Stomach smooth muscle (tissue), 2 donors: ENCODE measurements at regions not wholly inside any gene's neighbourhood (a gene's known extent, or its start where the extent isn't known, plus 50 kb on each side); places are given as distances from the start of the nearest gene placed in this dataset.

Source experiments
- H3K27ac ChIP-seq: one replicate; pipeline ENCODE4 v1.7.0; 2013; ENCODE audit warnings: mild to moderate bottlenecking, low read length, inconsistent platforms
- H3K27me3 ChIP-seq, 2 donors: one replicate each; pipeline ENCODE4 v1.7.0; 2013; ENCODE audit warnings: low read length in 2 of 2; ENCODE audit not compliant: insufficient read depth in 2 of 2, control insufficient read depth in 1 of 2
- H3K36me3 ChIP-seq, 2 donors: one replicate each; pipeline ENCODE4 v1.7.0; 2013; ENCODE audit warnings: low read length in 2 of 2; ENCODE audit not compliant: control insufficient read depth in 2 of 2, insufficient read depth in 2 of 2
- H3K4me1 ChIP-seq: one replicate; pipeline ENCODE4 v1.7.0; 2013; ENCODE audit warnings: low read length; ENCODE audit not compliant: control insufficient read depth, insufficient read depth
- H3K4me3 ChIP-seq, 2 donors: one replicate each; pipeline ENCODE4 v1.7.0; 2013; ENCODE audit warnings: low read length in 2 of 2
- H3K9ac ChIP-seq, 2 donors: one replicate each; pipeline ENCODE4 v1.7.0; 2013; ENCODE audit warnings: low read length in 2 of 2, mild to moderate bottlenecking in 1 of 2
- H3K9me3 ChIP-seq, 2 donors: one replicate each; pipeline ENCODE4 v1.7.0; 2013; ENCODE audit warnings: low read length in 2 of 2; ENCODE audit not compliant: control insufficient read depth in 2 of 2
- donor health status: healthy.
- donor health status: Pancreatic carcinoma.

- Histone ChIP-seq H3K4me3 (no peak overlapping the region), H3K27ac (no peak overlapping the region), H3K9ac (no peak overlapping the region), H3K9me3 (peaks cover 3 to 6% of the 10 kb centered on the region in 2 donors), H3K4me1 (no peaks in the 10 kb centered on the region), H3K27me3 (no peaks in the 10 kb centered on the region), H3K36me3 (no peaks in the 10 kb centered on the region)
These were observed 146.7 kb upstream of the IRX5 start for GRCh38 chr16:54783980-54784379.

DNA sequence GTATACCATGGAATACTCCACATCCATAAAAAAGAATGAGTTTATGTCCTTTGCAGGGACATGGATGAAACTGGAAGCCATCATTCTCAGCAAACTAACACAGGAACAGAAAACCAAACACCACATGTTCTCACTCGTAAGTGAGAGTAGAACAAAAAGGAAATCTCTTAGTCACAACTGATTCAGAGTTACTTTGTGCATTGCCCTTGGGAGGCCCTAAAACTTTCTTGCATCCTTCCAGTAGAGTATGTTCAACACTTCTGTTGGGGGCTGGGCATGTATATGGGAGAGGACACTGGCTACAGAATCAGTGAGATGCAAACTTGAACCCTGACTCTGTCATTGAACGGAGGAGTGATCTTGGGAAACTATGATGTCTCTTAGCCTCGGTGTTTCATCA lies 147.4 kb upstream of the IRX5 start:
- Histone ChIP-seq H3K9ac (no peak overlapping the region), H3K27ac (no peak overlapping the region), H3K27me3 (no peaks in the 10 kb centered on the region), H3K4me1 (no peaks in the 10 kb centered on the region), H3K36me3 (no peaks in the 10 kb centered on the region), H3K9me3 (peaks cover 3 to 6% of the 10 kb centered on the region in 2 donors), H3K4me3 (no peak overlapping the region)

DNA sequence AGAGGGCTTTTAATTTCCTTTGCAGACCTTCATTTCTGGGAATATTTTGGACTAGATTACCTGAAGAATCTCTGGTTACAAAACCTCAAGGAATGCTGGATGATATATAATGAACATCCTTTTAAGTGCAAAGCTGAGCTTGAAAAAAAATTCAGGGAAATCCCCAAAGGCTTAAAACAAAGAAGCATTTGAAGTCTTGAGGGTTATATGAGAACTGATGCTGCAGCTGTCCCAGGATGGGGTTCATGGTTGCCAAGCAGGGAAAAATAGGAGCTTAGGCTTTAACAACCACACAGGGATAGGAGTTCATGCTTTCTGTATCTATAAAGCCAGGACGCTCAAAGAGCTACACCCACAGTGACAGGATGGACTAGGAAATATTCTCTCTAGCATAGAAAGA lies 150.4 kb upstream of the IRX5 start:
- Histone ChIP-seq H3K9ac (no peak overlapping the region), H3K4me3 (no peak overlapping the region), H3K9me3 (no peaks in the 10 kb centered on the region), H3K27ac (no peak overlapping the region), H3K36me3 (no peaks in the 10 kb centered on the region), H3K4me1 (no peaks in the 10 kb centered on the region), H3K27me3 (no peaks in the 10 kb centered on the region)

GRCh38 chr16:54779549-54779948 lies 151.1 kb upstream of the IRX5 start:
- Histone ChIP-seq H3K9ac (no peak overlapping the region), H3K9me3 (no peaks in the 10 kb centered on the region), H3K4me1 (no peaks in the 10 kb centered on the region), H3K4me3 (no peak overlapping the region), H3K27me3 (no peaks in the 10 kb centered on the region), H3K27ac (no peak overlapping the region), H3K36me3 (no peaks in the 10 kb centered on the region)

- H3K9me3 ChIP-seq: peaks cover 5 to 6% of the 10 kb centered on the region in 2 donors
- no peak overlapping the region for H3K4me3 ChIP-seq
- no peaks in the 10 kb centered on the region for H3K36me3 ChIP-seq
- no peak overlapping the region for H3K27ac ChIP-seq
- no peaks in the 10 kb centered on the region for H3K4me1 ChIP-seq
- H3K9ac ChIP-seq: no peak overlapping the region
- no peaks in the 10 kb centered on the region for H3K27me3 ChIP-seq
These were observed 155.9 kb upstream of the IRX5 start for GRCh38 chr16:54774768-54775167.

DNA sequence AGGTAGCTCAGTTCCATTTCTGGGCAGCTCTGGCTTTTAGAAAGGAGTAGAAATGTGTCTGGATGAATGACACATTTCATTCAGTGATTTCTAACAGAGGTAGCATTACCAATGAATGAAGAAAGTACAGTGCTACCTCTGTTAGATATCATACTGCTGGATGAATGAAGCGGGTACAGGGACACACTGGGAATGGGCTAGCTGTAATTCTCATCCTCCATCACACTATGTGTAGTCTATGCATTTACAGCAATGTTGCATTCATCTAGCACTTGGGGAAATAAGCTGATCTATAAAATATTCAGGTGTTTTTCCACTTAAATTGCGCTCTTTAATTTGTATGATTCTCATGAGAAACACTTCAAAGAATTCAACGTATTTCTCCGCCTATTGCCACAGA lies 158.3 kb upstream of the IRX5 start:
- H3K9me3 ChIP-seq: peaks cover 5 to 6% of the 10 kb centered on the region in 2 donors
- no peak overlapping the region for H3K4me3 ChIP-seq
- no peaks in the 10 kb centered on the region for H3K36me3 ChIP-seq
- H3K27ac ChIP-seq: no peak overlapping the region
- no peaks in the 10 kb centered on the region for H3K4me1 ChIP-seq
- H3K27me3 ChIP-seq: no peaks in the 10 kb centered on the region
- H3K9ac ChIP-seq: no peak overlapping the region

- Histone ChIP-seq H3K4me1 (no peaks in the 10 kb centered on the region), H3K27ac (no peak overlapping the region), H3K4me3 (no peak overlapping the region), H3K27me3 (no peaks in the 10 kb centered on the region), H3K36me3 (no peaks in the 10 kb centered on the region), H3K9me3 (peaks cover 0 to 3% of the 10 kb centered on the region in 2 donors), H3K9ac (no peak overlapping the region)
These were observed 164.3 kb upstream of the IRX5 start for GRCh38 chr16:54766355-54766754.

DNA sequence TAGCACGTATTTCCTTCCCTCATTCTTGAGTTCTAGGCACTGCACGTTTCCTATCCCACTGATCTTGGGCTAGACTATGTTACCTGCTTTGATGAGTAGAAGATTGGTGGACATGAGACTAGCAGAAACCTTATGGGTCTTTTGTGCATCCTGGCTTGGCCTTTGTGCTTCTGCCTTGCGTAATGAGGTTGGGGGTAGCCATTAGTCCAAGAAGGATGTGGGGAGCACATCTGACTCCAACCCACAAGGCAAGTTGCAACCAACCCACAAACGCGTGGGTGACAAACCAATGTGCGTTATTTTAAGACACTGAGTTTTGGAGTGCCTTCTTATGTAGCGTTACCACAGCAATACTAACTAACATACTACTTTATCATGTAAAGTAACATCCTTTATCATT lies 180.4 kb upstream of the IRX5 start:
- Histone ChIP-seq H3K27ac (no peak overlapping the region), H3K4me1 (no peaks in the 10 kb centered on the region), H3K36me3 (no peaks in the 10 kb centered on the region), H3K4me3 (no peak overlapping the region), H3K9me3 (no peaks in the 10 kb centered on the region), H3K9ac (no peak overlapping the region), H3K27me3 (no peaks in the 10 kb centered on the region)

GRCh38 chr16:54748611-54749190 lies 182.0 kb upstream of the IRX5 start:
- H3K9me3 ChIP-seq: no peaks in the 10 kb centered on the region

DNA sequence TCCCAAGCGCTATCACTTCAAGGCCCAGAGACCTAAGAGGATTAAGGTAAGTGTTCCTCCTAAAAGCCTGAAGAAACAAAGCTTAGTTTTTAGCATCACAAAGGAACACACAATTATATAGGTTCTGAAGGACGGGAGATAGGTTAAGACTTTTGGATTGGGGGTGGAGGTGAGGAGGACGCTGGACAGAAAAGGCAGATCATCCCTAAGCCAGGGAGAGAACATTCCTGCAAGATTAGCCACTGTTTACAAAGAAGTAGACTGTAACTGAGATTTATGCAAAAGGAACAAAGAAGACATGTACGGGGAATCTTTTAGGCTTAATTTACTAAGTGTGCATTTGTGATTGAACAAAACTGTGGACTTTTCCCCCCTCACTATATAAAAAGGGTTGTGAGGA lies 184.1 kb upstream of the IRX5 start:
- Histone ChIP-seq H3K4me3 (no peak overlapping the region), H3K27me3 (no peaks in the 10 kb centered on the region), H3K36me3 (no peaks in the 10 kb centered on the region), H3K27ac (no peak overlapping the region), H3K9me3 (no peaks in the 10 kb centered on the region), H3K4me1 (no peaks in the 10 kb centered on the region), H3K9ac (no peak overlapping the region)

More at GRCh38 chr16:54748611-54749190, 182.0 kb upstream of the IRX5 start:
- no peaks in the 10 kb centered on the region for H3K4me1 ChIP-seq
- H3K27ac ChIP-seq: no peak overlapping the region
- H3K4me3 ChIP-seq: no peak overlapping the region
- no peaks in the 10 kb centered on the region for H3K27me3 ChIP-seq
- no peak overlapping the region for H3K9ac ChIP-seq
- H3K36me3 ChIP-seq: no peaks in the 10 kb centered on the region

- Histone ChIP-seq H3K9ac (no peak overlapping the region), H3K27me3 (no peaks in the 10 kb centered on the region), H3K9me3 (no peaks in the 10 kb centered on the region), H3K4me3 (no peak overlapping the region), H3K27ac (no peak overlapping the region), H3K36me3 (no peaks in the 10 kb centered on the region), H3K4me1 (no peaks in the 10 kb centered on the region)
These were observed 185.7 kb upstream of the IRX5 start for GRCh38 chr16:54744998-54745397.
